Neural cell (in vitro differentiated cells): ENCODE measurements at regions not wholly inside any gene's neighbourhood (a gene's known extent, or its start where the extent isn't known, plus 50 kb on each side); places are given as distances from the start of the nearest gene placed in this dataset.

Experiments used
- H2AFZ ChIP-seq: fragments of 200-600, 300-800 bp; sonication (generic), shearing (Covaris generic); 2 replicates; pipeline ENCODE4 v1.6.0; 2014; ENCODE audit warnings: low read depth, mild to moderate bottlenecking, antibody characterized with exemption, low read length, moderate library complexity
- H3F3A ChIP-seq: fragments of 200-600 bp; shearing (Covaris generic); 2 replicates; pipeline ENCODE4 v1.6.1; 2016; ENCODE audit warnings: mild to moderate bottlenecking, moderate library complexity, mixed read lengths, antibody characterized with exemption, low read length; ENCODE audit not compliant: insufficient read depth, poor library complexity, severe bottlenecking
- H3K27ac ChIP-seq: fragments of 200-600, 300-800 bp; sonication (generic), shearing (Covaris generic); 2 replicates; pipeline ENCODE4 v1.5.1; 2014; ENCODE audit warnings: mild to moderate bottlenecking, low read length, moderate library complexity
- H3K27me3 ChIP-seq: fragments of 300-800, 200-600 bp; sonication (generic), shearing (Covaris generic); 2 replicates; pipeline ENCODE4 v1.6.0; 2014; ENCODE audit warnings: mild to moderate bottlenecking, low read depth, low read length, moderate library complexity; ENCODE audit not compliant: insufficient read depth
- H3K36me3 ChIP-seq: fragments of 300-800, 200-600 bp; sonication (generic), shearing (Covaris generic); 2 replicates; pipeline ENCODE4 v1.5.1; 2014; ENCODE audit warnings: mild to moderate bottlenecking, antibody characterized with exemption, low read length, moderate library complexity; ENCODE audit not compliant: insufficient read depth
- H3K4me2 ChIP-seq: fragments of 300-800, 200-600 bp; sonication (generic), shearing (Covaris generic); 2 replicates; pipeline ENCODE4 v1.6.0; 2014; ENCODE audit warnings: mild to moderate bottlenecking, low read length
- H3K4me3 ChIP-seq: fragments of 300-800, 200-600 bp; sonication (generic), shearing (Covaris generic); 2 replicates; pipeline ENCODE4 v1.5.1; 2014; ENCODE audit warnings: mild to moderate bottlenecking, low read length, moderate library complexity
- H3K79me2 ChIP-seq: fragments of 200-600 bp; shearing (Covaris generic); replicated peaks from 2 replicates; pipeline ENCODE4 v1.6.0; 2014; ENCODE audit warnings: mild to moderate bottlenecking, low read length, moderate library complexity; ENCODE audit not compliant: insufficient read depth
- H3K9ac ChIP-seq: fragments of 300-800, 200-600 bp; sonication (generic), shearing (Covaris generic); 2 replicates; pipeline ENCODE4 v1.6.1; 2016; ENCODE audit warnings: mild to moderate bottlenecking, low read length, mixed read lengths
- H3K9me2 ChIP-seq: fragments of 200-600 bp; shearing (Covaris generic); 2 replicates; pipeline ENCODE4 v1.6.1; 2016; ENCODE audit warnings: mild to moderate bottlenecking, low read length, mixed read lengths; ENCODE audit not compliant: insufficient read depth
- H3K9me3 ChIP-seq: fragments of 200-600, 300-800 bp; sonication (generic), shearing (Covaris generic); 2 replicates; pipeline ENCODE4 v1.6.1; 2016; ENCODE audit warnings: mild to moderate bottlenecking, mixed run types, low read length, moderate library complexity, mixed read lengths
- H4K20me1 ChIP-seq: fragments of 200-600 bp; shearing (Covaris generic); 2 replicates; pipeline ENCODE4 v1.6.1; 2016; ENCODE audit warnings: mild to moderate bottlenecking, mixed run types; ENCODE audit not compliant: insufficient read depth
- CTCF ChIP-seq: fragments of 450-650 bp; IDR thresholded peaks from 2 replicates; pipeline ENCODE4 v1.5.1; 2014; ENCODE audit warnings: antibody characterized with exemption, mild to moderate bottlenecking, moderate library complexity; ENCODE audit not compliant: poor library complexity, severe bottlenecking
- EP300 ChIP-seq: fragments of 450-650 bp; conservative IDR thresholded peaks from 2 replicates; pipeline ENCODE4 v1.6.1; 2014; ENCODE audit warnings: antibody characterized with exemption, mild to moderate bottlenecking, moderate library complexity; ENCODE audit not compliant: poor library complexity, severe bottlenecking
- EZH2 ChIP-seq: fragments of 200-600, 300-800 bp; shearing (Covaris generic), sonication (generic); IDR thresholded peaks from 2 replicates; pipeline ENCODE4 v1.6.1; 2014; ENCODE audit warnings: antibody characterized with exemption, low read length, borderline replicate concordance, mild to moderate bottlenecking; ENCODE audit not compliant: insufficient read depth, poor library complexity, severe bottlenecking
- MXI1 ChIP-seq: fragments of 450-650 bp; conservative IDR thresholded peaks from 2 replicates; pipeline ENCODE4 v1.6.1; 2014; ENCODE audit warnings: antibody characterized with exemption, mild to moderate bottlenecking; ENCODE audit not compliant: poor library complexity, severe bottlenecking
- POLR2AphosphoS5 ChIP-seq: IDR thresholded peaks from 2 replicates; pipeline ENCODE4 v1.6.1; 2012
- RAD21 ChIP-seq: fragments of 450-650 bp; conservative IDR thresholded peaks from 2 replicates; pipeline ENCODE4 v1.6.1; 2014; ENCODE audit warnings: antibody characterized with exemption, mild to moderate bottlenecking, moderate library complexity
- REST ChIP-seq: IDR thresholded peaks from 2 replicates; pipeline ENCODE4 v1.6.1; 2012; ENCODE audit warnings: borderline replicate concordance
- SMC3 ChIP-seq: fragments of 450-650 bp; conservative IDR thresholded peaks from 2 replicates; pipeline ENCODE4 v1.6.1; 2014; ENCODE audit warnings: antibody characterized with exemption, mild to moderate bottlenecking, moderate library complexity; ENCODE audit not compliant: poor library complexity
- TAF1 ChIP-seq: IDR thresholded peaks from 2 replicates; pipeline ENCODE4 v1.6.1; 2012; ENCODE audit warnings: low read depth

GRCh38 chr1:87591492-87591891 lies 262.8 kb downstream of the LMO4 start:
- no peak overlapping the region for H3K4me2 ChIP-seq
- no peaks in the 10 kb centered on the region for H4K20me1 ChIP-seq
- no peak overlapping the region for H3K27ac ChIP-seq
- H3K79me2 ChIP-seq: no peaks in the 10 kb centered on the region
- no peak overlapping the region for H2AFZ ChIP-seq
- no peak overlapping the region for H3K9ac ChIP-seq
- TF ChIP-seq EP300 (no peak), EZH2 (no peak), REST (no peak), CTCF (no peak), RAD21 (no peak), SMC3 (no peak), MXI1 (no peak), TAF1 (no peak), POLR2AphosphoS5 (no peak)
- H3K36me3 ChIP-seq: no peaks in the 10 kb centered on the region
- H3K27me3 ChIP-seq: no peaks in the 10 kb centered on the region
- H3K9me2 ChIP-seq: no peaks in the 10 kb centered on the region
- no peaks in the 10 kb centered on the region for H3F3A ChIP-seq
- no peaks in the 10 kb centered on the region for H3K9me3 ChIP-seq
- H3K4me3 ChIP-seq: no peak overlapping the region

GRCh38 chr1:87592156-87592555 lies 263.5 kb downstream of the LMO4 start:
- H3K9me2 ChIP-seq: no peaks in the 10 kb centered on the region
- H3F3A ChIP-seq: no peaks in the 10 kb centered on the region
- H4K20me1 ChIP-seq: no peaks in the 10 kb centered on the region
- H3K9ac ChIP-seq: no peak overlapping the region
- no peaks in the 10 kb centered on the region for H3K36me3 ChIP-seq
- TF ChIP-seq POLR2AphosphoS5 (no peak), EP300 (no peak), TAF1 (no peak), REST (no peak), CTCF (no peak), EZH2 (no peak), MXI1 (no peak), SMC3 (no peak), RAD21 (no peak)
- no peak overlapping the region for H3K27ac ChIP-seq
- H3K79me2 ChIP-seq: no peaks in the 10 kb centered on the region
- no peak overlapping the region for H2AFZ ChIP-seq
- H3K9me3 ChIP-seq: no peaks in the 10 kb centered on the region
- H3K27me3 ChIP-seq: no peaks in the 10 kb centered on the region
- H3K4me2 ChIP-seq: no peak overlapping the region
- H3K4me3 ChIP-seq: no peak overlapping the region
